A549 (cell line): ENCODE measurements at regions not wholly inside any gene's neighbourhood (a gene's known extent, or its start where the extent isn't known, plus 50 kb on each side); places are given as distances from the start of the nearest gene placed in this dataset.

Experiments used
- ATAC-seq, 2 experiments: fragments of 200-7000 bp in 1 of 2; fragments of >200 bp in 1 of 2; cut with Nextera tagmentation in 1 of 2; cut with Tn5 transposase in 1 of 2; 3 replicates each; pipeline versions ENCODE4 v1.8.0 to v1.9.1; 2018 to 2020; ENCODE audit warnings: mild to moderate bottlenecking in 1 of 2, moderate library complexity in 1 of 2
- CTCF ChIA-PET: fragments of 300-600 bp; sonication (Branson Sonifier 250); formaldehyde crosslinking; extraction: SDS; loops from one replicate; lab custom pipeline; 2021; ENCODE audit warnings: antibody characterized with exemption, inconsistent platforms; lab: Yijun Ruan, JAX
- POLR2A ChIA-PET: fragments of 350-600 bp; formaldehyde crosslinking; extraction: SDS; loops from one replicate; lab custom pipeline; 2021; ENCODE audit warnings: antibody characterized with exemption, inconsistent platforms; lab: Yijun Ruan, JAX
- DNase-seq, 2 experiments: peaks; one replicate each; pipeline versions ENCODE4 v3.0.0 to v3.0.0-alpha.2; 2011 to 2016; ENCODE audit warnings: low read depth in 1 of 2, low spot score in 1 of 2
- FAIRE-seq: peaks from 2 replicates; lab custom pipeline; 2011; peaks lifted over from hg19 to GRCh38; lab: Jason Lieb, UNC
- H3K27ac ChIP-seq, 2 experiments: fragments of >200 bp; sonication (Bioruptor Twin); formaldehyde crosslinking; 3 replicates each; pipeline ENCODE4 v1.5.1; 2016 to 2017
- H3K4me1 ChIP-seq: fragments of >200 bp; sonication (Bioruptor Twin); formaldehyde crosslinking; 3 replicates; pipeline ENCODE4 v1.6.1; 2016
- H3K4me2 ChIP-seq: fragments of >200 bp; sonication (Bioruptor Twin); formaldehyde crosslinking; 3 replicates; pipeline ENCODE4 v1.6.1; 2016
- H3K4me3 ChIP-seq: fragments of >200 bp; sonication (Bioruptor Twin); formaldehyde crosslinking; 3 replicates; pipeline ENCODE4 v1.5.1; 2016
- H3K9me3 ChIP-seq: fragments of >200 bp; sonication (Bioruptor Twin); formaldehyde crosslinking; 3 replicates; pipeline ENCODE4 v1.6.1; 2016
- BHLHE40 ChIP-seq: IDR thresholded peaks from 2 replicates; pipeline ENCODE4 v1.6.1; 2012; ENCODE audit warnings: low read depth, low read length, inconsistent platforms
- CBX8 ChIP-seq: fragments of 200-600 bp; sonication (generic); IDR thresholded peaks from 2 replicates; pipeline ENCODE4 v1.6.1; 2016
- EHF ChIP-seq: fragments of 250-450 bp; sonication (Bioruptor Pico); IDR thresholded peaks from 2 replicates; pipeline ENCODE4 v1.5.0; 2020; ENCODE audit warnings: mild to moderate bottlenecking
- EHMT2 ChIP-seq: fragments of 200-600 bp; sonication (generic); IDR thresholded peaks from 2 replicates; pipeline ENCODE4 v1.6.1; 2016; ENCODE audit warnings: antibody characterized with exemption, low read depth, mild to moderate bottlenecking, moderate library complexity
- EP300 ChIP-seq, 2 experiments: fragments of >200 bp; sonication (Bioruptor Twin); formaldehyde crosslinking; IDR thresholded peaks; 2 replicates in 1 of 2; 3 replicates in 1 of 2; pipeline ENCODE4 v1.6.1; 2016 to 2017
- ESRRA ChIP-seq: fragments of 150-350 bp; IDR thresholded peaks from 2 replicates; pipeline ENCODE4 v1.6.1; 2014; ENCODE audit warnings: mild to moderate bottlenecking, low read length, borderline replicate concordance
- FOXS1 ChIP-seq: fragments of 250-450 bp; sonication (Bioruptor Pico); IDR thresholded peaks from 2 replicates; pipeline ENCODE4 v1.5.0; 2020; ENCODE audit warnings: mild to moderate bottlenecking, moderate library complexity
- GATA3 ChIP-seq: IDR thresholded peaks from 2 replicates; pipeline ENCODE4 v1.6.1; 2012; ENCODE audit warnings: borderline replicate concordance
- HEYL ChIP-seq: fragments of 250-450 bp; sonication (Bioruptor Pico); IDR thresholded peaks from 2 replicates; pipeline ENCODE4 v1.8.0; 2021; ENCODE audit warnings: mild to moderate bottlenecking, moderate library complexity
- JUN ChIP-seq, 2 experiments: fragments of >200 bp; sonication (Bioruptor Twin); formaldehyde crosslinking; IDR thresholded peaks; 2 replicates in 1 of 2; 3 replicates in 1 of 2; pipeline ENCODE4 v1.6.1; 2016 to 2017
- JUNB ChIP-seq: fragments of >200 bp; sonication (Bioruptor Twin); formaldehyde crosslinking; IDR thresholded peaks from 2 replicates; pipeline ENCODE4 v1.6.1; 2016
- MAFK ChIP-seq: fragments of 450-650 bp; IDR thresholded peaks from 2 replicates; pipeline ENCODE4 v1.6.1; 2014; ENCODE audit not compliant: partially characterized antibody
- MAZ ChIP-seq: fragments of 150-350 bp; IDR thresholded peaks from 2 replicates; pipeline ENCODE4 v1.6.1; 2014; ENCODE audit warnings: antibody characterized with exemption, low read depth, low read length, borderline replicate concordance
- NFE2L2 ChIP-seq: fragments of 150-350 bp; conservative IDR thresholded peaks from 2 replicates; pipeline ENCODE4 v1.6.1; 2014; ENCODE audit warnings: low read length
- NPAS2 ChIP-seq: fragments of 250-450 bp; sonication (Bioruptor Pico); IDR thresholded peaks from 2 replicates; pipeline ENCODE4 v1.8.0; 2022; ENCODE audit warnings: mild to moderate bottlenecking, moderate library complexity, borderline replicate concordance
- NR3C1 ChIP-seq: fragments of >200 bp; sonication (Bioruptor Twin); formaldehyde crosslinking; IDR thresholded peaks from 3 replicates; pipeline ENCODE4 v1.6.1; 2017
- PHF8 ChIP-seq: fragments of 200-600 bp; sonication (generic); IDR thresholded peaks from 2 replicates; pipeline ENCODE4 v1.6.1; 2016; ENCODE audit warnings: low read depth, mild to moderate bottlenecking, antibody characterized with exemption, moderate library complexity, borderline replicate concordance
- POLR2A ChIP-seq: IDR thresholded peaks from 2 replicates; pipeline ENCODE4 v1.6.1; 2012; ENCODE audit warnings: mild to moderate bottlenecking, low read length
- RAD21 ChIP-seq, 2 experiments: fragments of >200 bp in 1 of 2; sonication (Bioruptor Twin) in 1 of 2; formaldehyde crosslinking in 1 of 2; IDR thresholded peaks in 1 of 2; conservative IDR thresholded peaks in 1 of 2; 2 replicates in 1 of 2; 3 replicates in 1 of 2; pipeline ENCODE4 v1.6.1; 2012 to 2018; ENCODE audit warnings: inconsistent platforms in 1 of 2
- RARB ChIP-seq: fragments of 250-450 bp; sonication (Bioruptor Pico); IDR thresholded peaks from 2 replicates; pipeline ENCODE4 v1.8.0; 2021; ENCODE audit warnings: mild to moderate bottlenecking, moderate library complexity
- SMC3 ChIP-seq: fragments of >200 bp; sonication (Bioruptor Twin); formaldehyde crosslinking; IDR thresholded peaks from 3 replicates; pipeline ENCODE4 v1.6.1; 2018; ENCODE audit warnings: inconsistent platforms
- WGBS: methylation state at CpG from one replicate; pipeline ENCODE4 v1.1.6; 2017; ENCODE audit errors: missing lambda C conversion rate; 5-methylcytosine and 5-hydroxymethylcytosine counted together
- TF ChIP-seq, protein P1 (sequence below): fragments of >200 bp; sonication (Bioruptor Twin); formaldehyde crosslinking; IDR thresholded peaks from 2 replicates; pipeline ENCODE4 v1.6.1; 2016
- TF ChIP-seq, protein P2 (sequence below): fragments of >200 bp; sonication (Bioruptor Twin); formaldehyde crosslinking; IDR thresholded peaks from 3 replicates; pipeline ENCODE4 v1.5.1; 2016
- TF ChIP-seq, protein P3 (sequence below): fragments of 450-650 bp; IDR thresholded peaks from 2 replicates; pipeline ENCODE4 v1.6.1; 2014; ENCODE audit warnings: antibody characterized with exemption
- TF ChIP-seq, protein P4 (sequence below): fragments of 250-450 bp; sonication (Bioruptor Pico); IDR thresholded peaks from 2 replicates; pipeline ENCODE4 v1.5.0; 2021; ENCODE audit warnings: mild to moderate bottlenecking, moderate library complexity, borderline replicate concordance

DNA sequence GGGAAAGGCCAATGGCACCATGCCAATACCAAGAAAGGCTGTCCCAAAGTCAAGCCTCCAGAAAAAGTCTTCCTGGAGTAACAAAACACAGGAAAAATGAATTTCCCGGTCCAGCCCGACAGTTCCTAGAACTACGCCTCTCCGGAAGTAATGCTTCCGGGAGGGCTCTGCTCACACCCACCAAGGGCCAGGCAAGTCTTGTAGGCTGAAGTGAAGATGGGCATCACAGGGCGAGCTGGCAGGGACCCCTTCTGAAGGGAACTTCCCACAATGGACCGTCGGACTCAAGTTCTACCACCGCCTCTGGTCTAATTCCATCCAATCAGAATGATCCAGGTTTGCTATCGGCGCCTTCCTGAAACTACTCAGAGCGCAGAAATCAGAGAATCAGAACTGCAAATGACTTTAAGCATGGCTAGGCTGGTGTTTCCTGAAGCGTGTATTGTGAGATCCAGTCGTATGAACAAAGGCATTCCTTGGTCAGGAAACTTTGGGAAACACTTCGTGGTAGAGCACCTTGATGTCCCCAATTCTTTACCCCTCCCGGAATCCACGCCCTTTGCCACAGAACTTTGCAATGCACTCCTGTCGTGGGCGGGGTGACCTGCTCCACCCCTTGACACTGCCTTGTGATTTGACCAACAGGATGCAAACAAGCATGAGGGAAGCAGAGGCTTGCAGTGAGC is 127.8 kb downstream of the BCOR start:
- ATAC-seq (no peak), DNase-seq (no peak)
- no peaks in the 10 kb centered on the region; the same call in 1 of the 3 replicates for H3K4me1 ChIP-seq
- ChIA-PET CTCF (no interaction called here), POLR2A (no interaction called here)
- 85% methylated on average over 19 of the region's 19 CpGs for WGBS
- H3K4me2 ChIP-seq, result no peak overlapping the region
- H3K27ac ChIP-seq, result no peak overlapping the region
- no peak overlapping the region for H3K4me3 ChIP-seq
- TF ChIP-seq EHF (CRISPR knock-in tag) (no peak), MAZ (no peak), SMC3 (no peak), GATA3 (no peak), POLR2A (no peak), NPAS2 (no peak), CBX8 (no peak), MAFK (no peak), NR3C1 (no peak), BHLHE40 (no peak), RARB (CRISPR knock-in tag) (no peak), ESRRA (no peak), HEYL (CRISPR knock-in tag) (no peak), PHF8 (no peak), JUNB (no peak), JUN (IDR thresholded peaks at IDR 0.05) (no peak), FOXS1 (CRISPR knock-in tag) (no peak)
- TF ChIP-seq, protein P1, sequence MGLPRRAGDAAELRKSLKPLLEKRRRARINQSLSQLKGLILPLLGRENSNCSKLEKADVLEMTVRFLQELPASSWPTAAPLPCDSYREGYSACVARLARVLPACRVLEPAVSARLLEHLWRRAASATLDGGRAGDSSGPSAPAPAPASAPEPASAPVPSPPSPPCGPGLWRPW, result no peak
- TF ChIP-seq, protein P2, sequence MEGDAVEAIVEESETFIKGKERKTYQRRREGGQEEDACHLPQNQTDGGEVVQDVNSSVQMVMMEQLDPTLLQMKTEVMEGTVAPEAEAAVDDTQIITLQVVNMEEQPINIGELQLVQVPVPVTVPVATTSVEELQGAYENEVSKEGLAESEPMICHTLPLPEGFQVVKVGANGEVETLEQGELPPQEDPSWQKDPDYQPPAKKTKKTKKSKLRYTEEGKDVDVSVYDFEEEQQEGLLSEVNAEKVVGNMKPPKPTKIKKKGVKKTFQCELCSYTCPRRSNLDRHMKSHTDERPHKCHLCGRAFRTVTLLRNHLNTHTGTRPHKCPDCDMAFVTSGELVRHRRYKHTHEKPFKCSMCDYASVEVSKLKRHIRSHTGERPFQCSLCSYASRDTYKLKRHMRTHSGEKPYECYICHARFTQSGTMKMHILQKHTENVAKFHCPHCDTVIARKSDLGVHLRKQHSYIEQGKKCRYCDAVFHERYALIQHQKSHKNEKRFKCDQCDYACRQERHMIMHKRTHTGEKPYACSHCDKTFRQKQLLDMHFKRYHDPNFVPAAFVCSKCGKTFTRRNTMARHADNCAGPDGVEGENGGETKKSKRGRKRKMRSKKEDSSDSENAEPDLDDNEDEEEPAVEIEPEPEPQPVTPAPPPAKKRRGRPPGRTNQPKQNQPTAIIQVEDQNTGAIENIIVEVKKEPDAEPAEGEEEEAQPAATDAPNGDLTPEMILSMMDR, result no peak
- TF ChIP-seq, protein P3, sequence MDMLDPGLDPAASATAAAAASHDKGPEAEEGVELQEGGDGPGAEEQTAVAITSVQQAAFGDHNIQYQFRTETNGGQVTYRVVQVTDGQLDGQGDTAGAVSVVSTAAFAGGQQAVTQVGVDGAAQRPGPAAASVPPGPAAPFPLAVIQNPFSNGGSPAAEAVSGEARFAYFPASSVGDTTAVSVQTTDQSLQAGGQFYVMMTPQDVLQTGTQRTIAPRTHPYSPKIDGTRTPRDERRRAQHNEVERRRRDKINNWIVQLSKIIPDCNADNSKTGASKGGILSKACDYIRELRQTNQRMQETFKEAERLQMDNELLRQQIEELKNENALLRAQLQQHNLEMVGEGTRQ, result no peak
- TF ChIP-seq, all 56 proteins: peak for 0
- peaks cover 10% of the 10 kb centered on the region for H3K9me3 ChIP-seq
- FAIRE-seq, result no peak

DNA sequence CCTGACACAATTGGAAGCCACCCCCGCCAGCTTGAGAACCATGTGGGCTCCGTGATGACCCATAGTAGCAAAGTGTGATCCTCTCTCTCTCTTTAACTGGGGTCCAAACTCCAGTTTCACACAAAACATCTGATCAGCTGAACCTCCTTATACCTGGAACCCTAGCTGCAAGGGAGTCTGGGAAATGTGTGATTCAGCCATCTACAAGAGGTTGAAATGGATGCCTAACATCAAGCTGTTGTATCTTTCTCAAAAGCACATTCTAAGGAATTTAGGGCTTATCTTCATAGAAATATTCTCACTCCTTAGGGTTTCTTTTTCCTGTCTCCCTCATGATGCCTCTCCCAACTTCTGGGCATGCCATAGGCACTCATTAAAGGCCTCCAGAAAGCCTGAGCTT is 126.0 kb downstream of the BCOR start:
- CTCF ChIA-PET, result interaction anchor here (0.5 to 0.7 kb wide), 2 partner anchors 20 to 37 kb away, joined by 3 read pairs; no protein-coding TSS in a partner anchor
- no peak for TF ChIP-seq EP300 (IDR thresholded peaks at IDR 0.05)
- no peak for TF ChIP-seq NR3C1
- no peak for TF ChIP-seq RAD21 (conservative IDR thresholded peaks at IDR 0.05 in 1 of 2, IDR thresholded peaks at IDR 0.05 in 1 of 2)
- no peak for TF ChIP-seq NFE2L2
- TF ChIP-seq, protein P1, result no peak
- TF ChIP-seq EHMT2, result no peak
- no peak for TF ChIP-seq NPAS2
- TF ChIP-seq, protein P4, sequence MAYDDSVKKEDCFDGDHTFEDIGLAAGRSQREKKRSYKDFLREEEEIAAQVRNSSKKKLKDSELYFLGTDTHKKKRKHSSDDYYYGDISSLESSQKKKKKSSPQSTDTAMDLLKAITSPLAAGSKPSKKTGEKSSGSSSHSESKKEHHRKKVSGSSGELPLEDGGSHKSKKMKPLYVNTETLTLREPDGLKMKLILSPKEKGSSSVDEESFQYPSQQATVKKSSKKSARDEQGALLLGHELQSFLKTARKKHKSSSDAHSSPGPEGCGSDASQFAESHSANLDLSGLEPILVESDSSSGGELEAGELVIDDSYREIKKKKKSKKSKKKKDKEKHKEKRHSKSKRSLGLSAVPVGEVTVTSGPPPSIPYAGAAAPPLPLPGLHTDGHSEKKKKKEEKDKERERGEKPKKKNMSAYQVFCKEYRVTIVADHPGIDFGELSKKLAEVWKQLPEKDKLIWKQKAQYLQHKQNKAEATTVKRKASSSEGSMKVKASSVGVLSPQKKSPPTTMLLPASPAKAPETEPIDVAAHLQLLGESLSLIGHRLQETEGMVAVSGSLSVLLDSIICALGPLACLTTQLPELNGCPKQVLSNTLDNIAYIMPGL (CRISPR knock-in tag), result no peak
- no peak for TF ChIP-seq JUN (IDR thresholded peaks at IDR 0.05)
- Histone ChIP-seq H3K4me2 (no peak overlapping the region), H3K4me1 (peaks cover 9% of the 10 kb centered on the region), H3K27ac (no peak overlapping the region), H3K4me3 (no peak overlapping the region), H3K9me3 (peaks cover 10% of the 10 kb centered on the region)
- POLR2A ChIA-PET, result no interaction called here
- 80% methylated on average over 1 of the region's 2 CpGs for WGBS
- ATAC-seq, result no peak
- no peak for DNase-seq
- FAIRE-seq, result no peak
